Retinal pigment epithelial cell (primary cell): ENCODE measurements at regions not wholly inside any gene's neighbourhood (a gene's known extent, or its start where the extent isn't known, plus 50 kb on each side); places are given as distances from the start of the nearest gene placed in this dataset.
"Not testable (repeated sequence)": the region's sequence is repeated elsewhere in the genome, so short reads cannot be mapped to it uniquely, and the experiment has no call there.

Experiments
- DNase-seq: peaks from one replicate; pipeline ENCODE4 v3.0.0-alpha.2; 2010; ENCODE audit warnings: low read depth
- H3K4me3 ChIP-seq: 2 replicates; pipeline ENCODE4 v1.5.1; 2011; ENCODE audit warnings: mild to moderate bottlenecking, low read length, control low read depth, moderate library complexity
- CTCF ChIP-seq: conservative IDR thresholded peaks from 2 replicates; pipeline ENCODE4 v1.5.1; 2011; ENCODE audit warnings: low read depth, low read length, control low read depth, inconsistent platforms

- no peak for DNase-seq
- TF ChIP-seq CTCF = no peak
- H3K4me3 ChIP-seq = no peak overlapping the region
These were observed 77.4 kb downstream of the TTLL2 start for GRCh38 chr6:167402195-167402686.

- no peak for DNase-seq
- H3K4me3 ChIP-seq = no peak overlapping the region
- no peak for TF ChIP-seq CTCF
These were observed 78.5 kb downstream of the TTLL2 start for GRCh38 chr6:167403427-167403826.

GRCh38 chr6:167404385-167405049 lies 79.6 kb downstream of the TTLL2 start:
- DNase-seq = no peak
- H3K4me3 ChIP-seq = no peak overlapping the region
- no peak for TF ChIP-seq CTCF

- H3K4me3 ChIP-seq = no peak overlapping the region
- TF ChIP-seq CTCF = no peak
- DNase-seq = no peak
These were observed 81.1 kb downstream of the TTLL2 start for GRCh38 chr6:167405778-167406532.

GRCh38 chr6:167406533-167407238 lies 81.8 kb downstream of the TTLL2 start:
- H3K4me3 ChIP-seq, DNase-seq: not testable (repeated sequence)

- no peak for DNase-seq
- no peak for TF ChIP-seq CTCF
- H3K4me3 ChIP-seq = no peak overlapping the region
These were observed 82.6 kb downstream of the TTLL2 start for GRCh38 chr6:167407239-167408064.

- no peak for TF ChIP-seq CTCF
- DNase-seq = no peak
- H3K4me3 ChIP-seq = no peak overlapping the region
These were observed 83.5 kb downstream of the TTLL2 start for GRCh38 chr6:167408235-167408869.
